G401.6 (cell line): ENCODE measurements at regions not wholly inside any gene's neighbourhood (a gene's known extent, or its start where the extent isn't known, plus 50 kb on each side); places are given as distances from the start of the nearest gene placed in this dataset.

Experiments used
- FAIRE-seq: peaks from 2 replicates; lab custom pipeline; 2012; peaks lifted over from hg19 to GRCh38; lab: Jason Lieb, UNC

GRCh38 chr18:37636831-37637477, 71.4 kb upstream of the CELF4 start:
- no peak for FAIRE-seq

- FAIRE-seq, result no peak
Observed at GRCh38 chr18:37634516-37634915, 68.9 kb upstream of the CELF4 start.

GRCh38 chr18:37631422-37631821, 65.8 kb upstream of the CELF4 start:
- no peak for FAIRE-seq

GRCh38 chr18:37630334-37630733, 64.7 kb upstream of the CELF4 start:
- FAIRE-seq, result no peak

GRCh38 chr18:37628470-37629220, 63.0 kb upstream of the CELF4 start:
- FAIRE-seq, result no peak

GRCh38 chr18:37624318-37624717, 58.7 kb upstream of the CELF4 start:
- FAIRE-seq, result no peak

GRCh38 chr18:37619964-37620363, 54.4 kb upstream of the CELF4 start:
- FAIRE-seq, result no peak

GRCh38 chr18:37617623-37618022, 52.0 kb upstream of the CELF4 start:
- no peak for FAIRE-seq
